HG03342 (cell line): ENCODE measurements at regions not wholly inside any gene's neighbourhood (a gene's known extent, or its start where the extent isn't known, plus 50 kb on each side); places are given as distances from the start of the nearest gene placed in this dataset.
"Not testable (repeated sequence)": the region's sequence is repeated elsewhere in the genome, so short reads cannot be mapped to it uniquely, and the experiment has no call there.

ENCODE experiments used
- ATAC-seq: cut with Tn5 transposase; IDR thresholded peaks from one replicate; pipeline ENCODE4 v1.9.1; 2021; ENCODE audit warnings: mild to moderate bottlenecking, moderate library complexity; ENCODE audit not compliant: unreplicated experiment

DNA sequence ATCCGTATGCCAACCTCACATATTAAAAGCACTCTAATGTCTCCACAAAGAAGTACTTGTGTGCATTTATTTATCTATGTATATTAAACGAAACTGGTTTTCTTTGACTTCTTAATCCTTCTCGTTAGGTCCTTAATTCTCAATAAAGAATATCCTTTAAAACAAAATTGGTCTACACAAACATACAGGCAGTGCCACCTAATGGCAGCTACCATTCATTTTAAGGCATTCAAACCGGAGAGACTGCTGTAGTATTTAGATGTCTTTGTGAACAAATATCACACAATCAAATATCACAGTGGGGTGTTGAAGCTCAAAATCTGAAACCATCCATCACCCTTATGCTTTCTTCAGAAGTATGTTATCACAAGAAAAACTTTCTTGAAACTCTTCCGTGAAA lies 96.6 kb upstream of the IRAK1BP1 start:
- no peak for ATAC-seq

DNA sequence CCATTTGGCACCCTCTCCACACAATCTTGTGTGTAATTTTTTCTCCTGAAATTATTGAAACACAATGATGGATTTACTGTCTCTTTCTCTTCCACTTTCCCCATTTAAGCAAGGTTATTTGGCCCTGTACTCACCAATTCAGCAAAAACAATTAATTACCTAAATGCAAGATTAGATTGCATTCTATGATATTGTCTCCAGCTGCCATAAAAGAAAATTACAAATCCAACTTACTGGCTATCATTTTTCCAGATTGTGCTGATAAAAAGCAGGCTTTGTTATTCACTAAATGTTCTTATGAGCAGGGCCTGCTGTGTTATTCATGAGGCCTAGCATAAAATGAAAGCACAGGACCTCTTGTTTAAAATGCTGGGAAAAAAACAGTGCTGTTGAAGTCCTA lies 95.8 kb upstream of the IRAK1BP1 start:
- ATAC-seq: no peak

- no peak for ATAC-seq
Measured at GRCh38 chr6:78781001-78781400, 86.3 kb upstream of the IRAK1BP1 start.

- not testable (repeated sequence) for ATAC-seq
Measured at GRCh38 chr6:78783366-78783765, 84.0 kb upstream of the IRAK1BP1 start.

GRCh38 chr6:78797270-78797669 lies 70.1 kb upstream of the IRAK1BP1 start:
- no peak for ATAC-seq

GRCh38 chr6:78799682-78800081 lies 67.7 kb upstream of the IRAK1BP1 start:
- ATAC-seq: no peak

GRCh38 chr6:78806792-78807191 lies 60.6 kb upstream of the IRAK1BP1 start:
- ATAC-seq: not testable (repeated sequence)

GRCh38 chr6:78807655-78808355 lies 59.5 kb upstream of the IRAK1BP1 start:
- ATAC-seq: not testable (repeated sequence)

GRCh38 chr6:78808356-78808891 lies 58.9 kb upstream of the IRAK1BP1 start:
- no peak for ATAC-seq

- no peak for ATAC-seq
Measured at GRCh38 chr6:78808933-78809332, 58.4 kb upstream of the IRAK1BP1 start.

GRCh38 chr6:78810146-78810545 lies 57.2 kb upstream of the IRAK1BP1 start:
- ATAC-seq: peak; percentile 70

DNA sequence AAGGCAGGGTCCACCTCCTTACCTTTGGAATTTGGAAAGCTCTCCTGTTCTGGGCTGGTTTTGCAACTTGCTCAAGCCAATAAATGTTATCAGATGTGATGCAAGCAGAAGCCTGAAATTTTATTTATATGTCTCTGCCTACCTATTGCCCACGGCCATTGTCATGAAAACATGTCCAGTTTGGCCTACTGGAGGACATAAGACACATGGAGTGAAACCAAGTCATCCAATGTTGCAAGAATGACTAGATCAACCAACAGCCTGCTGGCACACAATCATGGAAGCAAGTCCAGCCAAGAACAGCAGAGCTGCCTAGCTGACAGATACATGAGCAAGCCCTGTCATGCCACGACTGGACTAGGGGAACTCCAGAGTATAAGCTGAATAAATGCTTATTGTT lies 56.7 kb upstream of the IRAK1BP1 start:
- ATAC-seq: no peak
